KMS-11 (cell line): ENCODE measurements at regions not wholly inside any gene's neighbourhood (a gene's known extent, or its start where the extent isn't known, plus 50 kb on each side); places are given as distances from the start of the nearest gene placed in this dataset.

ENCODE experiments used
- H2AFZ ChIP-seq: fragments of 200-600 bp; sonication (generic); 2 replicates; pipeline ENCODE4 v1.6.1; 2016; ENCODE audit warnings: antibody characterized with exemption, mixed run types, low read depth
- H3K27ac ChIP-seq: fragments of 200-600 bp; sonication (generic); 2 replicates; pipeline ENCODE4 v1.6.1; 2016; ENCODE audit warnings: mild to moderate bottlenecking, mixed run types
- H3K27me3 ChIP-seq: fragments of 200-600 bp; sonication (generic); 2 replicates; pipeline ENCODE4 v1.6.1; 2017; ENCODE audit warnings: mild to moderate bottlenecking, low read depth, mixed run types, moderate library complexity; ENCODE audit not compliant: insufficient read depth
- H3K36me3 ChIP-seq: fragments of 200-600 bp; sonication (generic); 2 replicates; pipeline ENCODE4 v1.6.1; 2017; ENCODE audit warnings: mild to moderate bottlenecking, mixed run types; ENCODE audit not compliant: insufficient read depth
- H3K4me1 ChIP-seq: fragments of 200-600 bp; sonication (generic); 2 replicates; pipeline ENCODE4 v1.6.1; 2016; ENCODE audit warnings: mild to moderate bottlenecking, low read depth, mixed run types; ENCODE audit not compliant: poor library complexity, severe bottlenecking
- H3K4me2 ChIP-seq: fragments of 200-600 bp; sonication (generic); 2 replicates; pipeline ENCODE4 v1.7.0; 2016; ENCODE audit warnings: mild to moderate bottlenecking, mixed run types
- H3K4me3 ChIP-seq: fragments of 200-600 bp; sonication (generic); IDR thresholded peaks from 2 replicates; pipeline ENCODE4 v1.6.1; 2017; ENCODE audit warnings: low read depth, low read length, mixed read lengths; ENCODE audit not compliant: insufficient read depth
- H3K79me2 ChIP-seq: fragments of 200-600 bp; sonication (generic); 2 replicates; pipeline ENCODE4 v1.6.1; 2016; ENCODE audit warnings: low read depth, mixed run types; ENCODE audit not compliant: insufficient read depth
- H3K9ac ChIP-seq: fragments of 200-600 bp; sonication (generic); 2 replicates; pipeline ENCODE4 v1.6.1; 2016; ENCODE audit warnings: mild to moderate bottlenecking, mixed run types
- H4K20me1 ChIP-seq: fragments of 200-600 bp; sonication (generic); 2 replicates; pipeline ENCODE4 v1.6.1; 2016; ENCODE audit warnings: mild to moderate bottlenecking, mixed run types; ENCODE audit not compliant: insufficient read depth
- TF ChIP-seq, protein P1 (sequence below): fragments of 200-600 bp; sonication (generic); conservative IDR thresholded peaks from 2 replicates; pipeline ENCODE4 v1.6.1; 2017; ENCODE audit warnings: low read depth, mild to moderate bottlenecking, antibody characterized with exemption, low read length, moderate library complexity, mixed read lengths

DNA sequence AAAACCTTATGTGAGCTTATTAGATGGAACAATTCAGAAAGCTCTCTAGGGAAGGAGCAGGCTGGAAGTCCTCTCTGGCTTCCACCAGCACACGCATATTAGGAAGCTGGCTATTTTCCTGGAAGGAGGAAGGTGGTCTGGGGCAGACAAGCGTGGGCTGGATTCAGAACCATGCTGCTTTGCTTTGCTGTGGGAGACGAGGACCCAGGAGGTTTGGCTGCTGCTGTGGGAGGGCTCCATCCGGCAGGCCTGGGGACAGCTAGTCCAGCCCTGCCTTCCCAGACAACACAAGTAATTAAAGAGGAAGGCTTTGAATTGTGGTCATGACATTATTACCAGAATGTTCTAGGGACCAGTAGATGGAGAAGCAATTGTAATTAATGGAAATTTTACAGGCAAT lies 238.8 kb upstream of the MYT1L start:
- no peaks in the 10 kb centered on the region for H3K36me3 ChIP-seq
- no peaks in the 10 kb centered on the region for H3K27me3 ChIP-seq
- H3K4me1 ChIP-seq, result no peaks in the 10 kb centered on the region
- TF ChIP-seq, protein P1, sequence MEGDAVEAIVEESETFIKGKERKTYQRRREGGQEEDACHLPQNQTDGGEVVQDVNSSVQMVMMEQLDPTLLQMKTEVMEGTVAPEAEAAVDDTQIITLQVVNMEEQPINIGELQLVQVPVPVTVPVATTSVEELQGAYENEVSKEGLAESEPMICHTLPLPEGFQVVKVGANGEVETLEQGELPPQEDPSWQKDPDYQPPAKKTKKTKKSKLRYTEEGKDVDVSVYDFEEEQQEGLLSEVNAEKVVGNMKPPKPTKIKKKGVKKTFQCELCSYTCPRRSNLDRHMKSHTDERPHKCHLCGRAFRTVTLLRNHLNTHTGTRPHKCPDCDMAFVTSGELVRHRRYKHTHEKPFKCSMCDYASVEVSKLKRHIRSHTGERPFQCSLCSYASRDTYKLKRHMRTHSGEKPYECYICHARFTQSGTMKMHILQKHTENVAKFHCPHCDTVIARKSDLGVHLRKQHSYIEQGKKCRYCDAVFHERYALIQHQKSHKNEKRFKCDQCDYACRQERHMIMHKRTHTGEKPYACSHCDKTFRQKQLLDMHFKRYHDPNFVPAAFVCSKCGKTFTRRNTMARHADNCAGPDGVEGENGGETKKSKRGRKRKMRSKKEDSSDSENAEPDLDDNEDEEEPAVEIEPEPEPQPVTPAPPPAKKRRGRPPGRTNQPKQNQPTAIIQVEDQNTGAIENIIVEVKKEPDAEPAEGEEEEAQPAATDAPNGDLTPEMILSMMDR, result no peak
- no peak overlapping the region for H3K4me3 ChIP-seq
- H3K4me2 ChIP-seq, result no peak overlapping the region
- H3K27ac ChIP-seq, result no peak overlapping the region
- H4K20me1 ChIP-seq, result no peaks in the 10 kb centered on the region
- H2AFZ ChIP-seq, result no peak overlapping the region
- H3K79me2 ChIP-seq, result no peaks in the 10 kb centered on the region
- no peak overlapping the region for H3K9ac ChIP-seq

DNA sequence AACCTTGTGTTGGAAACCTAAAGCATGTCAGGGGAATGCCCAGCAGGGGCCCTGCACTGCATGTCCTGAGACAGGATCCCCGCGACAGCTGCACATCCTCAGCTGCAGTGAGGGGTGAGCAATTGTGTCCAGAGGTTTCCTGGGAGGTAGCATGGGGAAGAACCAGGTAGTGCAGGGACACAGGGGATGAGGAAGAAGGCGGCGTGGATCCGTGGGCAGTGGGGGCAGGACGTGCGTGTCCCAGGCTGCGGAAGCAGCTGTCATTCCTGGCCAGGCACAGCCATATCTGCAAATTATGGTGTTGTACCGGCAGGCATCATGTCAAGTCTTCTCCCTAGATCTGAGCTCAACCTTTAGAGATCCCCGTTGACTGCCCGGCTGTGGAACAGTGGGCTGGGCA lies 238.2 kb upstream of the MYT1L start:
- no peaks in the 10 kb centered on the region for H3K27me3 ChIP-seq
- H3K27ac ChIP-seq, result no peak overlapping the region
- H3K4me1 ChIP-seq, result no peaks in the 10 kb centered on the region
- no peak overlapping the region for H2AFZ ChIP-seq
- no peaks in the 10 kb centered on the region for H4K20me1 ChIP-seq
- no peaks in the 10 kb centered on the region for H3K79me2 ChIP-seq
- H3K4me2 ChIP-seq, result no peak overlapping the region
- H3K36me3 ChIP-seq, result no peaks in the 10 kb centered on the region
- no peak overlapping the region for H3K4me3 ChIP-seq
- no peak overlapping the region for H3K9ac ChIP-seq
- TF ChIP-seq, protein P1, result no peak

DNA sequence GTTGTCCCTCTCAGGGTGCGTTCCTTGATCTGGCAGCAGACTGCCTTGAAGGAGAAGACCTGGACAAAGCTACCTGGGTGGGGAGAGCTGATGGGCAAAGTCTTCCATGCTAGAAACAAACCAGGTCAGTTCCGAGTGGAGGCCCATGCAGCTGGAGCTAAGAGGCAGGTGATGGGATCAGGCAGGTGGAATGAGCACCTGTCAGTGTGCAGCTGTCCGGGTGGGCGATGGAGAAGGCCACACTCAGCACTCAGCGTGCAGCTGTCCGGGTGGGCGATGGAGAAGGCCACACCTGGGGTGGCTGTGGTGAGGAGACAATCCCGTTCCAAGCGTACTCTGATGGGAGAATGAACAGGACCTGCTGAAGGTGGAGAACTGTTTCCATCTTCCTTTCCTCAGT lies 237.3 kb upstream of the MYT1L start:
- Histone ChIP-seq H3K4me3 (no peak overlapping the region), H4K20me1 (no peaks in the 10 kb centered on the region), H3K36me3 (no peaks in the 10 kb centered on the region), H2AFZ (no peak overlapping the region), H3K9ac (no peak overlapping the region), H3K27me3 (no peaks in the 10 kb centered on the region), H3K79me2 (no peaks in the 10 kb centered on the region), H3K4me1 (no peaks in the 10 kb centered on the region), H3K4me2 (no peak overlapping the region), H3K27ac (no peak overlapping the region)
- TF ChIP-seq, protein P1, result no peak

DNA sequence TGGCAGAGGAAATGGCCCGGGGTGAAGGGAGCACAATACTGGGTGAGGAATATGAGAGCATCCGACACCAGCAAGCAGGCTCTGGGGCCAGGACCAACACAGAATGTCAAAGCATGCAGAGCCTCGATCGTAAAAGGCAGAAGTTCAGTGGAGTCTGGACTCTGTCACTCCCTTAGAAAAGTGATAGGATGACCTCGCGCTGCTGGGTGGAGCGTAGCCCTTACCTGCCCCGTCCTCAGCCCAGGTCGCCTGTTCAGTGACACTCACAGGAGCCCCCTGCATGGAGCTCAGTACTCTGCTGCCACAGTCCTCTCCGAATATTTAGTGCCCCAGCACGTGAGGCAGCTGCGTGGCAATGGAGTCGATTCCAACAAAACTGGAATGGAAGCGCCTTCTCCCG lies 236.7 kb upstream of the MYT1L start:
- no peaks in the 10 kb centered on the region for H3K36me3 ChIP-seq
- H4K20me1 ChIP-seq, result no peaks in the 10 kb centered on the region
- no peak overlapping the region for H3K27ac ChIP-seq
- no peaks in the 10 kb centered on the region for H3K4me1 ChIP-seq
- no peak overlapping the region for H3K9ac ChIP-seq
- TF ChIP-seq, protein P1, result no peak
- no peak overlapping the region for H3K4me3 ChIP-seq
- H2AFZ ChIP-seq, result no peak overlapping the region
- no peaks in the 10 kb centered on the region for H3K27me3 ChIP-seq
- no peaks in the 10 kb centered on the region for H3K79me2 ChIP-seq
- no peak overlapping the region for H3K4me2 ChIP-seq
